ENCODE measurements at regions not wholly inside any gene's neighbourhood (a gene's known extent, or its start where the extent isn't known, plus 50 kb on each side); places are given as distances from the start of the nearest gene placed in this dataset.
"Not testable (repeated sequence)": the region's sequence is repeated elsewhere in the genome, so short reads cannot be mapped to it uniquely, and the experiment has no call there.

- no peak for TF ChIP-seq POLR2A (IDR thresholded peaks at IDR 0.05; ENCODE audit: low read depth, low read length)
- no peak for TF ChIP-seq POLR2AphosphoS5 (IDR thresholded peaks at IDR 0.05; ENCODE audit: low read depth, low read length)
- no peak for TF ChIP-seq PAX5 (IDR thresholded peaks at IDR 0.05; ENCODE audit: insufficient read depth, low read length, severe bottlenecking)
- no peak for TF ChIP-seq POU2F2 (IDR thresholded peaks at IDR 0.05; ENCODE audit: low read depth, low read length)
- no peak for TF ChIP-seq SPI1 (IDR thresholded peaks at IDR 0.05; ENCODE audit: low read depth, low read length)
- no peak for TF ChIP-seq TAF1 (IDR thresholded peaks at IDR 0.05; ENCODE audit: low read depth, low read length)
- DNase-seq (ENCODE audit: insufficient read length, low spot score) (no peak), FAIRE-seq (no peak)
Measured at GRCh38 chr1:182253319-182253860, 138.2 kb downstream of the GLUL start.

DNA sequence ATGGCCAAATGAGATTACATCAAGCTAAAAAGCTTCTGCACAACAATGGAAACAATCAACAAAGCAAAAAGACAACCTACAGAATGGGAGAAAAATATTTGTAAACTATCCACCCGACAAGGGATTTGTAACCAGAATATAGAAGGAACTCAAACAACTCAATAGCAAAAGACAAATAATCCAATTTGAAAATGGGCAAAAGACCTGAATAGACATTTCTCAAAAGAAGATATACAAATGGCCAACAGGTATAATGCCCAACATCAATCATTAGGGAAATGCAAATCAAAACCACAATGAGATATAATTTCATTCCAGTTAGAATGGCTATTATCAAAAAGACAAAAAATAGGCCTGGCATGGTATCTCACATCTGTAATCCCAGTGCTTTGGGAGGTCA lies 140.0 kb downstream of the GLUL start:
- DNase-seq (ENCODE audit: insufficient read length, low spot score) (no peak), FAIRE-seq (no peak)
- TF ChIP-seq POLR2A (IDR thresholded peaks at IDR 0.05; ENCODE audit: low read depth, low read length) (no peak), POLR2AphosphoS5 (IDR thresholded peaks at IDR 0.05; ENCODE audit: low read depth, low read length) (no peak), SPI1 (IDR thresholded peaks at IDR 0.05; ENCODE audit: low read depth, low read length) (no peak), TAF1 (IDR thresholded peaks at IDR 0.05; ENCODE audit: low read depth, low read length) (no peak), PAX5 (IDR thresholded peaks at IDR 0.05; ENCODE audit: insufficient read depth, low read length, severe bottlenecking) (no peak), POU2F2 (IDR thresholded peaks at IDR 0.05; ENCODE audit: low read depth, low read length) (no peak)

DNA sequence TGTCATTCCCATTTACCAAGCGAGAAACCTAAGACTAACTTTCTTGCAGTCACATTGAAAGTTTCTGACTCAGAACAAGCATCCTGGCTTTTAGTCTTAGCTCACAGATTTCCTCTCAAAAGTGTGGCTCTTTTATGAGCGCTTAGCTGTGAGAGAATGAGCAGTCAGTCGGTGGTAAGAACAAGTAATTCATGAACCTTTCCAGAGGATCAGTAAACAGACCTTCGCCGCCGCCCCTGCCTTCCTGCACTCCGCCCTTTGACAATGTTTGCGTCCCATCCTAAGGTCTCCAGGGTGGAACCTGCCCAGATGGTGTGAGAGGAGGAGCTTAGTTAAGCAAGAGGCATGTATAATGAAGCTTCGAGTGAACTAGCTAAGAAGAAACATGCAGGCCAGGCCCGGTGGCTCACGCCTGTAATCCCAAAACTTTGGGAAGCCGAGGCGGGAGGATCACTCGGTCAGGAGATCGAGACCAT lies 142.4 kb downstream of the GLUL start:
- DNase-seq (ENCODE audit: insufficient read length, low spot score) (no peak), FAIRE-seq (no peak)
- TF ChIP-seq POLR2A (IDR thresholded peaks at IDR 0.05; ENCODE audit: low read depth, low read length) (no peak), SPI1 (IDR thresholded peaks at IDR 0.05; ENCODE audit: low read depth, low read length) (no peak), POLR2AphosphoS5 (IDR thresholded peaks at IDR 0.05; ENCODE audit: low read depth, low read length) (no peak)

GRCh38 chr1:182248721-182249120 lies 142.9 kb downstream of the GLUL start:
- TF ChIP-seq TAF1 (IDR thresholded peaks at IDR 0.05; ENCODE audit: low read depth, low read length) (no peak), POU2F2 (IDR thresholded peaks at IDR 0.05; ENCODE audit: low read depth, low read length) (no peak), SPI1 (IDR thresholded peaks at IDR 0.05; ENCODE audit: low read depth, low read length) (no peak), PAX5 (IDR thresholded peaks at IDR 0.05; ENCODE audit: insufficient read depth, low read length, severe bottlenecking) (no peak), POLR2A (IDR thresholded peaks at IDR 0.05; ENCODE audit: low read depth, low read length) (no peak), POLR2AphosphoS5 (IDR thresholded peaks at IDR 0.05; ENCODE audit: low read depth, low read length) (no peak)
- no peak for FAIRE-seq
- no peak for DNase-seq (ENCODE audit: insufficient read length, low spot score)

- not testable (repeated sequence) for FAIRE-seq; DNase-seq (ENCODE audit: insufficient read length, low spot score)
Measured at GRCh38 chr1:182247813-182248212, 143.8 kb downstream of the GLUL start.

DNA sequence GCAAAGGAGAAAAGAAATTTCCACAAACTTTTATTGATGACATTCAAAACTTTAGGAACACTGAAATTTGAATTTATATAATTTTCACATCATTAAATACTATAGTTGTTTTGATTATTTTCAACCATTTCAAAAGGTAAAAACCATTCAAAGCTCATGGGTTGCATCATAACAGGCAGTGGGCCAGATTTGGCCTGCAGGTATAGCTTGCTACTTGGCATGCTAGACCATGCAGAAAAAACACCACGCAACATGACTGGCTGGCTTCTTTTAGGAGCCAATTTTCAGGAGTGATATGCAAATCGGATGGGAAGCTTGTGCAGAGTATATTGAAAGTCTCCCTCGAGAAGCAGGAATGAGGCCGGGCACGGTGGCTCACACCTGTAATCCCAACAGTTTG lies 144.8 kb downstream of the GLUL start:
- no peak for DNase-seq (ENCODE audit: insufficient read length, low spot score)
- no peak for FAIRE-seq
- no peak for TF ChIP-seq TAF1 (IDR thresholded peaks at IDR 0.05; ENCODE audit: low read depth, low read length)
- no peak for TF ChIP-seq POLR2AphosphoS5 (IDR thresholded peaks at IDR 0.05; ENCODE audit: low read depth, low read length)
- TF ChIP-seq POLR2A (IDR thresholded peaks at IDR 0.05; ENCODE audit: low read depth, low read length), result no peak
- no peak for TF ChIP-seq PAX5 (IDR thresholded peaks at IDR 0.05; ENCODE audit: insufficient read depth, low read length, severe bottlenecking)
- TF ChIP-seq SPI1 (IDR thresholded peaks at IDR 0.05; ENCODE audit: low read depth, low read length), result no peak
- TF ChIP-seq POU2F2 (IDR thresholded peaks at IDR 0.05; ENCODE audit: low read depth, low read length), result no peak

GRCh38 chr1:182245040-182245439 lies 146.6 kb downstream of the GLUL start:
- DNase-seq (ENCODE audit: insufficient read length, low spot score), result no peak
- TF ChIP-seq TAF1 (IDR thresholded peaks at IDR 0.05; ENCODE audit: low read depth, low read length) (no peak), POU2F2 (IDR thresholded peaks at IDR 0.05; ENCODE audit: low read depth, low read length) (no peak), SPI1 (IDR thresholded peaks at IDR 0.05; ENCODE audit: low read depth, low read length) (no peak), POLR2AphosphoS5 (IDR thresholded peaks at IDR 0.05; ENCODE audit: low read depth, low read length) (no peak)
- FAIRE-seq, result no peak

GRCh38 chr1:182244451-182244850 lies 147.1 kb downstream of the GLUL start:
- no peak for TF ChIP-seq POLR2A (IDR thresholded peaks at IDR 0.05; ENCODE audit: low read depth, low read length)
- no peak for TF ChIP-seq TAF1 (IDR thresholded peaks at IDR 0.05; ENCODE audit: low read depth, low read length)
- TF ChIP-seq POLR2AphosphoS5 (IDR thresholded peaks at IDR 0.05; ENCODE audit: low read depth, low read length), result no peak
- no peak for TF ChIP-seq SPI1 (IDR thresholded peaks at IDR 0.05; ENCODE audit: low read depth, low read length)
- no peak for TF ChIP-seq PAX5 (IDR thresholded peaks at IDR 0.05; ENCODE audit: insufficient read depth, low read length, severe bottlenecking)
- no peak for TF ChIP-seq POU2F2 (IDR thresholded peaks at IDR 0.05; ENCODE audit: low read depth, low read length)
- FAIRE-seq (no peak), DNase-seq (ENCODE audit: insufficient read length, low spot score) (no peak)

- DNase-seq (ENCODE audit: insufficient read length, low spot score) (no peak), FAIRE-seq (no peak)
- no peak for TF ChIP-seq POU2F2 (IDR thresholded peaks at IDR 0.05; ENCODE audit: low read depth, low read length)
- TF ChIP-seq TAF1 (IDR thresholded peaks at IDR 0.05; ENCODE audit: low read depth, low read length), result no peak
- TF ChIP-seq POLR2A (IDR thresholded peaks at IDR 0.05; ENCODE audit: low read depth, low read length), result no peak
- no peak for TF ChIP-seq POLR2AphosphoS5 (IDR thresholded peaks at IDR 0.05; ENCODE audit: low read depth, low read length)
- TF ChIP-seq PAX5 (IDR thresholded peaks at IDR 0.05; ENCODE audit: insufficient read depth, low read length, severe bottlenecking), result no peak
- TF ChIP-seq SPI1 (IDR thresholded peaks at IDR 0.05; ENCODE audit: low read depth, low read length), result no peak
Measured at GRCh38 chr1:182242641-182243040, 148.9 kb downstream of the GLUL start.

DNA sequence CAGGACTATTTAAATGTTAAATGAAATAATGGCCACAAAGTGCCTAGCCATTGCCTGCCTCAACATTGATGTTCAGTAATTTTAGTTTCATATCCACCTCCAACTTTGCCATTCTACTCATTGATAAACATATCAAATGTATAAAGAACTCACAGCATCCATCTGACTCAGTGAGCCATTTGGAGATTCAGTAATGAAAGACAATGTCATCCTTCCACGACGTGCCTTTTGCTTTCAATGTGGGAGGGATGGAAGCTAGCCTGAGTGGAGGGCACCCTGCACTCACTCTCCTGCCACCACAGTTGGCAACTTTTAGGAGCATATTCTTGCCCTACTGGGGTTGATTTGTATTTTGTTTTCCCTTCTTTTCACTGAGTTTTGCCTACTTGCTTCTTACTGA lies 151.5 kb downstream of the GLUL start:
- no peak for TF ChIP-seq PAX5 (IDR thresholded peaks at IDR 0.05; ENCODE audit: insufficient read depth, low read length, severe bottlenecking)
- TF ChIP-seq POLR2A (IDR thresholded peaks at IDR 0.05; ENCODE audit: low read depth, low read length), result no peak
- DNase-seq (ENCODE audit: insufficient read length, low spot score) (no peak), FAIRE-seq (no peak)

GRCh38 chr1:182238421-182238820 lies 153.2 kb downstream of the GLUL start:
- TF ChIP-seq POLR2AphosphoS5 (IDR thresholded peaks at IDR 0.05; ENCODE audit: low read depth, low read length) (no peak), POLR2A (IDR thresholded peaks at IDR 0.05; ENCODE audit: low read depth, low read length) (no peak), SPI1 (IDR thresholded peaks at IDR 0.05; ENCODE audit: low read depth, low read length) (no peak), PAX5 (IDR thresholded peaks at IDR 0.05; ENCODE audit: insufficient read depth, low read length, severe bottlenecking) (no peak), POU2F2 (IDR thresholded peaks at IDR 0.05; ENCODE audit: low read depth, low read length) (no peak), TAF1 (IDR thresholded peaks at IDR 0.05; ENCODE audit: low read depth, low read length) (no peak)
- FAIRE-seq (no peak), DNase-seq (ENCODE audit: insufficient read length, low spot score) (no peak)
